ENCODE measurements at regions not wholly inside any gene's neighbourhood (a gene's known extent, or its start where the extent isn't known, plus 50 kb on each side); places are given as distances from the start of the nearest gene placed in this dataset.

DNA sequence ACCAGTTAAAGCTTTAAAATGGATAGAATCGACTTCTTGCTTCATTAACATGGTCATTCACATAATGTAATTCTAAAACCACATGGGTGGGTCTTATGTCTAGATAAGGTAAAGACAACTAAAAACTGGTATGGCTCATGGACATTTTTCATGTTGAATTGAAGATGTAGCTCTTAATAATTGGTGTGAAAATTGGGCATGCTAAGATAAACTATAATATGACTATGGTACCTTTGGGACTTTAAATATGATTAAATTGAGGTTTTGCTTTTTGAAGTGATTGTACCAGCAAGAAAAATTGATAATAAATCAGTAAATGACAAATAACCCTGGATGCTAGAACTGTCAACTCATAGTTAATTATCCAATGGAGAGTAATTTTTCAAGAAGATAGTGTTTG is 710.7 kb upstream of the PTPRD start:
- TF ChIP-seq POLR2A (IDR thresholded peaks at IDR 0.05; ENCODE audit: low read length) (no peak), GATA1 (IDR thresholded peaks at IDR 0.05; ENCODE audit: low read depth, low read length) (no peak)
